BLaER1 treated with 17β-estradiol and CSF1 and Interleukin-3, amounts not matched to agents 10 nM and 100 nM (cell line): ENCODE measurements at regions not wholly inside any gene's neighbourhood (a gene's known extent, or its start where the extent isn't known, plus 50 kb on each side); places are given as distances from the start of the nearest gene placed in this dataset.

Experiments
- H3K27ac ChIP-seq, 11 experiments: shearing (Covaris generic); formaldehyde crosslinking; 2 replicates each; pipeline ENCODE4 v1.8.1; 2022
- H3K27me3 ChIP-seq, 11 experiments: shearing (Covaris generic); formaldehyde crosslinking; 2 replicates each; pipeline ENCODE4 v1.8.1; 2022
- H3K36me3 ChIP-seq, 11 experiments: shearing (Covaris generic); formaldehyde crosslinking; 2 replicates each; pipeline ENCODE4 v1.8.1; 2022
- H3K4me1 ChIP-seq, 10 experiments: shearing (Covaris generic); formaldehyde crosslinking; 2 replicates each; pipeline ENCODE4 v1.8.1; 2022
- H3K4me2 ChIP-seq, 11 experiments: shearing (Covaris generic); formaldehyde crosslinking; 2 replicates each; pipeline ENCODE4 v1.8.1; 2022
- H3K4me3 ChIP-seq, 10 experiments: shearing (Covaris generic); formaldehyde crosslinking; 2 replicates each; pipeline ENCODE4 v1.8.1; 2022
- H3K9ac ChIP-seq, 11 experiments: shearing (Covaris generic); formaldehyde crosslinking; 2 replicates each; pipeline ENCODE4 v1.8.1; 2022
- H3K9me3 ChIP-seq, 11 experiments: shearing (Covaris generic); formaldehyde crosslinking; replicated peaks in 1 of 11; 2 replicates each; pipeline ENCODE4 v1.8.1; 2022
- H4K20me1 ChIP-seq, 11 experiments: shearing (Covaris generic); formaldehyde crosslinking; 2 replicates each; pipeline ENCODE4 v1.8.1; 2022
- Cebpa-rat ChIP-seq, 11 experiments: shearing (Covaris generic); IDR thresholded peaks; 2 replicates each; pipeline ENCODE4 v1.8.1; 2022

GRCh38 chr5:98397081-98397480 is 376.4 kb upstream of the RGMB start:
- TF ChIP-seq Cebpa-rat (IDR thresholded peaks at IDR 0.05), result no peak
- Histone ChIP-seq H3K4me1 (no peaks in the 10 kb centered on the region), H3K9ac (no peak overlapping the region)

GRCh38 chr5:98398465-98398864 is 375.0 kb upstream of the RGMB start:
- no peaks in the 10 kb centered on the region for H4K20me1 ChIP-seq

More at GRCh38 chr5:98397081-98397480, 376.4 kb upstream of the RGMB start:
- H3K36me3 ChIP-seq, result no peaks in the 10 kb centered on the region
- no peaks in the 10 kb centered on the region for H3K27me3 ChIP-seq
- no peak overlapping the region for H3K4me3 ChIP-seq
- no peaks in the 10 kb centered on the region; a peak in 2 of 22 replicates for H3K9me3 ChIP-seq
- H3K27ac ChIP-seq, result no peak overlapping the region
- H4K20me1 ChIP-seq, result no peaks in the 10 kb centered on the region
- no peak overlapping the region for H3K4me2 ChIP-seq

DNA sequence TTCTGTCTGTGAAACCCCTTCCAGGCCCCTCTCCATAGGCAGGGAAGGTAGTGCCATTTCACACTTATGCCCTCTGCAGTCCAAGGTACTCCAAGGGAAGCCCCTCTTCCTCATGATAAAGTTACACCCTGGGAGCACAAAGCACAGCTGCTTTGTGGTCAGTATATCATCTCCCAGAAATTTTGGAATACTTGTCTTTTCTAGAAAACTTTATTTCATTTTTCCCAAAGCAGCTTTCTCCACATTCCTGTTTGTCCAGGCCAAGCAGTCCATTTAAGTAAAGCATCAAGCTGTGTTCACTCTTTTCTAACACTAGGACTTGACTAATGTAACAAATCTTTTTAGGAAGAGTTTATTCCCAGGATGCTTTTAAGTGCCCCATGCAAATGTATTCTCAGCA is 371.8 kb upstream of the RGMB start:
- Histone ChIP-seq H3K27me3 (no peaks in the 10 kb centered on the region), H3K4me3 (no peak overlapping the region), H3K9me3 (no peaks in the 10 kb centered on the region), H4K20me1 (no peaks in the 10 kb centered on the region), H3K36me3 (no peaks in the 10 kb centered on the region), H3K4me2 (no peak overlapping the region), H3K4me1 (no peaks in the 10 kb centered on the region), H3K9ac (no peak overlapping the region), H3K27ac (no peak overlapping the region)
- no peak for TF ChIP-seq Cebpa-rat (IDR thresholded peaks at IDR 0.05)

More at GRCh38 chr5:98398465-98398864, 375.0 kb upstream of the RGMB start:
- Histone ChIP-seq H3K9ac (no peak overlapping the region), H3K4me2 (no peak overlapping the region), H3K27me3 (no peaks in the 10 kb centered on the region), H3K36me3 (no peaks in the 10 kb centered on the region), H3K4me3 (no peak overlapping the region), H3K27ac (no peak overlapping the region), H3K9me3 (no peaks in the 10 kb centered on the region; a peak in 2 of 22 replicates), H3K4me1 (no peaks in the 10 kb centered on the region)
- no peak for TF ChIP-seq Cebpa-rat (IDR thresholded peaks at IDR 0.05)

DNA sequence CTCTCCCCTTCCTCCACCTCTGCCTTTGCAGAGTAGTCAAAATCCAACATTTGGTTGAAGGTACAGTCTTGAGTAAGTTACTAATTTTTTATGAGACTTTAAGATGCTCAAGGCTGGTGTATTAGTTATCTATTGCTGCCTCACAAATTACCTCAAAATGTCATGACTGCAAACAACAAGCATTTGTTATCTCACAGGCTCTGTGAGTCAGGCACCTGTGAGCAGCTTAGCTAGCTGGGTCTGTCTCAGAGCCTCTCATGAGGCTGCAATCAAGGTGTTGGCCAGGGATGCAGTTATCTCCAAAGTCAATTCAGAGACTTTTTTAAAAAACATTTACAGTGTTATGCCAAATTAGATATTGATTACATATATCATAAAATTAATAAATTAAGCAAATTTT is 371.3 kb upstream of the RGMB start:
- Histone ChIP-seq H3K4me2 (no peak overlapping the region), H3K36me3 (no peaks in the 10 kb centered on the region), H3K9ac (no peak overlapping the region), H3K4me1 (no peaks in the 10 kb centered on the region), H3K27ac (no peak overlapping the region), H3K27me3 (no peaks in the 10 kb centered on the region), H4K20me1 (no peaks in the 10 kb centered on the region), H3K9me3 (no peaks in the 10 kb centered on the region), H3K4me3 (no peak overlapping the region)
- TF ChIP-seq Cebpa-rat (IDR thresholded peaks at IDR 0.05), result no peak

GRCh38 chr5:98403131-98403530 is 370.3 kb upstream of the RGMB start:
- no peak overlapping the region for H3K9ac ChIP-seq
- no peaks in the 10 kb centered on the region for H3K9me3 ChIP-seq
- no peaks in the 10 kb centered on the region for H4K20me1 ChIP-seq
- no peak overlapping the region for H3K27ac ChIP-seq
- no peak for TF ChIP-seq Cebpa-rat (IDR thresholded peaks at IDR 0.05)
- H3K4me3 ChIP-seq, result no peak overlapping the region
- H3K36me3 ChIP-seq, result no peaks in the 10 kb centered on the region
- H3K4me2 ChIP-seq, result no peak overlapping the region
- H3K27me3 ChIP-seq, result no peaks in the 10 kb centered on the region
- peaks cover 0 to 4% (median 0%) of the 10 kb centered on the region in 10 experiments; a peak in 2 of 20 replicates for H3K4me1 ChIP-seq

- Histone ChIP-seq H3K36me3 (no peaks in the 10 kb centered on the region), H3K4me1 (no peaks in the 10 kb centered on the region), H3K9me3 (no peaks in the 10 kb centered on the region), H3K4me2 (no peak overlapping the region), H3K27me3 (no peaks in the 10 kb centered on the region), H4K20me1 (no peaks in the 10 kb centered on the region), H3K4me3 (no peak overlapping the region), H3K9ac (no peak overlapping the region), H3K27ac (no peak overlapping the region)
- no peak for TF ChIP-seq Cebpa-rat (IDR thresholded peaks at IDR 0.05)
Observed at GRCh38 chr5:98414938-98415337, 358.5 kb upstream of the RGMB start.

GRCh38 chr5:98415663-98416062 is 357.8 kb upstream of the RGMB start:
- Histone ChIP-seq H3K27ac (no peak overlapping the region), H3K4me3 (no peak overlapping the region), H3K27me3 (no peaks in the 10 kb centered on the region), H4K20me1 (no peaks in the 10 kb centered on the region), H3K9ac (no peak overlapping the region), H3K4me2 (no peak overlapping the region), H3K4me1 (no peaks in the 10 kb centered on the region), H3K36me3 (no peaks in the 10 kb centered on the region), H3K9me3 (no peaks in the 10 kb centered on the region)
- no peak for TF ChIP-seq Cebpa-rat (IDR thresholded peaks at IDR 0.05)

- Histone ChIP-seq H3K27me3 (no peaks in the 10 kb centered on the region), H3K27ac (no peak overlapping the region), H3K4me3 (no peak overlapping the region), H3K36me3 (no peaks in the 10 kb centered on the region), H3K4me2 (no peak overlapping the region), H3K4me1 (no peaks in the 10 kb centered on the region), H3K9me3 (no peaks in the 10 kb centered on the region), H3K9ac (no peak overlapping the region), H4K20me1 (no peaks in the 10 kb centered on the region)
- no peak for TF ChIP-seq Cebpa-rat (IDR thresholded peaks at IDR 0.05)
Observed at GRCh38 chr5:98416541-98416940, 356.9 kb upstream of the RGMB start.

- Histone ChIP-seq H3K4me2 (no peak overlapping the region), H4K20me1 (no peaks in the 10 kb centered on the region), H3K36me3 (no peaks in the 10 kb centered on the region), H3K4me3 (no peak overlapping the region), H3K27me3 (no peaks in the 10 kb centered on the region), H3K9me3 (no peaks in the 10 kb centered on the region), H3K9ac (no peak overlapping the region), H3K4me1 (no peaks in the 10 kb centered on the region), H3K27ac (no peak overlapping the region)
- TF ChIP-seq Cebpa-rat (IDR thresholded peaks at IDR 0.05), result no peak
Observed at GRCh38 chr5:98419825-98420224, 353.6 kb upstream of the RGMB start.

DNA sequence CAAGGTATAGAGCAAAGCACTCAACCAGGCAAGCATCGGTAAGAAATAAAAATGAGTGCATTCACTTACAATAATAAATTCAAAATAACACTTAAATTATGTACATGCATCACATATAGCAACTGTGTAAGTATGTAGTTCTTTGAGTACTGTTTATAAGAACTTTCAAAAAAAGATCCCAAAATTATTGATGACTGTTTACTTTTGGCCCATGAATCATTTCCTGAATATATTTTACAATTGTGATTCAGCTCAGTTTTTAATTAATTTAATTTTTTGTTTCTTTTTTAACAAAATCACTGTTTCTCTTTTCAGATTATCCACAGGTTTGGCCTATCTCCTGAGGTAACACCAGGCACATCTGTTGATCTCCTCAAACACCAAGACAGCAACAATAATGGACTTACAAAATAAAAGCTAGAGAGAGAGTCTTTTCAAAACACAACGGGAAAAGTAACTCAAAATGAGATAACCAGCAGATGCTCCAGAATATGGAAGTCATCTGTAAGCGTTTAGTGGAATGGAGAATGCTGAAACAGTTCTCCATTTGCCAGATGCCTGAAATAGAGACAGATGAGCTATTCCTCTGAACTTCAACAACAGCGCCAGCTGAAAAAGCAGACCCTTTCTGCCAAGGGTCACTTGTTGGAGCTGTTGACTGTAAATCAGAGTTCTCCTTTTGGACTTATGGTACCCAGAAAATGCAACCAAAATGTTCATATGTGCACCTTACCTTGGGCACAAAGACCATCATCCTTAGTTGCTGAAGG is 348.6 kb upstream of the RGMB start:
- H3K9me3 ChIP-seq, result no peaks in the 10 kb centered on the region
- no peak overlapping the region for H3K9ac ChIP-seq
- no peaks in the 10 kb centered on the region for H3K27me3 ChIP-seq
- peaks cover 10 to 25% (median 23%) of the 10 kb centered on the region in 10 experiments for H3K4me1 ChIP-seq
- no peak overlapping the region for H3K4me3 ChIP-seq
- no peak overlapping the region for H3K4me2 ChIP-seq
- no peak overlapping the region for H3K27ac ChIP-seq
- no peaks in the 10 kb centered on the region for H3K36me3 ChIP-seq
- TF ChIP-seq Cebpa-rat (IDR thresholded peaks at IDR 0.05), result no peak
- no peaks in the 10 kb centered on the region for H4K20me1 ChIP-seq
